H1 (cell line): ENCODE measurements at regions not wholly inside any gene's neighbourhood (a gene's known extent, or its start where the extent isn't known, plus 50 kb on each side); places are given as distances from the start of the nearest gene placed in this dataset.

Source experiments
- CBX8 ChIP-seq: fragments of 300-800, 300-1000 bp; sonication (generic); IDR thresholded peaks from 2 replicates; pipeline ENCODE4 v1.7.1; 2016; ENCODE audit warnings: low read depth, low read length, borderline replicate concordance
- CHD1 ChIP-seq: IDR thresholded peaks from 2 replicates; pipeline ENCODE4 v1.6.1; 2012; ENCODE audit warnings: low read depth, low read length, improper control_type of control experiment
- EP300 ChIP-seq, 2 experiments: IDR thresholded peaks; 1 replicate in 1 of 2; 2 replicates in 1 of 2; pipeline ENCODE4 v1.6.1; 2011 to 2012; ENCODE audit warnings: low read depth in 2 of 2, low read length in 2 of 2, mild to moderate bottlenecking in 2 of 2, borderline replicate concordance in 1 of 2, inconsistent platforms in 1 of 2, moderate library complexity in 1 of 2
- EZH2 ChIP-seq: fragments of 200-600 bp; sonication (generic); IDR thresholded peaks from 2 replicates; pipeline ENCODE4 v1.7.1; 2012; ENCODE audit warnings: low read depth, mild to moderate bottlenecking, moderate library complexity, low read length, inconsistent platforms; ENCODE audit not compliant: severe bottlenecking
- GABPA ChIP-seq: IDR thresholded peaks from 2 replicates; pipeline ENCODE4 v1.6.1; 2011; ENCODE audit warnings: mild to moderate bottlenecking, low read length, moderate library complexity, borderline replicate concordance; ENCODE audit not compliant: insufficient read depth
- POLR2A ChIP-seq, 2 experiments: IDR thresholded peaks; 1 replicate in 1 of 2; 2 replicates in 1 of 2; pipeline ENCODE4 v1.6.1; 2011; ENCODE audit warnings: low read depth in 2 of 2, low read length in 2 of 2, mild to moderate bottlenecking in 2 of 2; ENCODE audit errors: control extremely low read depth in 1 of 2
- POLR2AphosphoS5 ChIP-seq: IDR thresholded peaks from 2 replicates; pipeline ENCODE4 v1.6.1; 2011; ENCODE audit warnings: low read depth, low read length
- SIX5 ChIP-seq: IDR thresholded peaks from 2 replicates; pipeline ENCODE4 v1.6.1; 2011; ENCODE audit warnings: mild to moderate bottlenecking, low read depth, low read length
- USF2 ChIP-seq: IDR thresholded peaks from 2 replicates; pipeline ENCODE4 v1.6.1; 2011; ENCODE audit warnings: low read length, improper control_type of control experiment
- TF ChIP-seq, protein P1 (sequence below), 3 experiments: IDR thresholded peaks; 1 replicate in 2 of 3; 2 replicates in 1 of 3; pipeline versions ENCODE4 v1.5.1 to v1.6.1; 2011; ENCODE audit warnings: low read length in 3 of 3, mild to moderate bottlenecking in 3 of 3, inconsistent platforms in 2 of 3, low read depth in 1 of 3, moderate library complexity in 1 of 3; ENCODE audit not compliant: insufficient read depth in 1 of 3; ENCODE audit errors: control extremely low read depth in 1 of 3
- TF ChIP-seq, protein P2 (sequence below): IDR thresholded peaks from 2 replicates; pipeline ENCODE4 v1.6.1; 2012; ENCODE audit warnings: inconsistent platforms

DNA sequence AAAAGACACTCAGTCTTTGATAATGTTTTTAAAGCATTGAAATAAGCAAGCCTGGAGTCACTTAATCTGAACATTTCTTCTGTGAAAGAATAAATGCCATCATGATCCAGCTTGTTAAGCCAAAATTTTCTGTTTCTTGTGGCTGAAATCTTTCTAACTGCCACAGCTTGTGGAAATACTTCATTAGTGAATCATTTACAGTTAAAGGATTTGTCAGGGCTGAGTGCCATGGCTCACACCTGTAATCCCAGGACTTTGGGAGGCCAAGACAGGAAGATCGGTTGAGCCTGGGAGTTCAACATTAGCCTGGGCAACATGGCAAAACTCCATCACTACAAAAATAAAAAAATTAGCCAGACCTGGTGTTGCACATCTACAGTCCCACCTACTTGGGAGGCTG is 93.3 kb upstream of the PDE5A start:
- TF ChIP-seq, protein P1, sequence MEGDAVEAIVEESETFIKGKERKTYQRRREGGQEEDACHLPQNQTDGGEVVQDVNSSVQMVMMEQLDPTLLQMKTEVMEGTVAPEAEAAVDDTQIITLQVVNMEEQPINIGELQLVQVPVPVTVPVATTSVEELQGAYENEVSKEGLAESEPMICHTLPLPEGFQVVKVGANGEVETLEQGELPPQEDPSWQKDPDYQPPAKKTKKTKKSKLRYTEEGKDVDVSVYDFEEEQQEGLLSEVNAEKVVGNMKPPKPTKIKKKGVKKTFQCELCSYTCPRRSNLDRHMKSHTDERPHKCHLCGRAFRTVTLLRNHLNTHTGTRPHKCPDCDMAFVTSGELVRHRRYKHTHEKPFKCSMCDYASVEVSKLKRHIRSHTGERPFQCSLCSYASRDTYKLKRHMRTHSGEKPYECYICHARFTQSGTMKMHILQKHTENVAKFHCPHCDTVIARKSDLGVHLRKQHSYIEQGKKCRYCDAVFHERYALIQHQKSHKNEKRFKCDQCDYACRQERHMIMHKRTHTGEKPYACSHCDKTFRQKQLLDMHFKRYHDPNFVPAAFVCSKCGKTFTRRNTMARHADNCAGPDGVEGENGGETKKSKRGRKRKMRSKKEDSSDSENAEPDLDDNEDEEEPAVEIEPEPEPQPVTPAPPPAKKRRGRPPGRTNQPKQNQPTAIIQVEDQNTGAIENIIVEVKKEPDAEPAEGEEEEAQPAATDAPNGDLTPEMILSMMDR (IDR thresholded peaks at IDR 0.05; ENCODE audit: control extremely low read depth in 1 of 3, insufficient read depth in 1 of 3, low read depth in 1 of 3, low read length in 3 of 3), result no peak
- TF ChIP-seq EZH2 (no peak), SIX5 (no peak), POLR2AphosphoS5 (no peak), EP300 (IDR thresholded peaks at IDR 0.05; ENCODE audit: borderline replicate concordance in 1 of 2, low read depth in 2 of 2, low read length in 2 of 2) (no peak), CBX8 (no peak), POLR2A (IDR thresholded peaks at IDR 0.05; ENCODE audit: control extremely low read depth in 1 of 2, low read depth in 2 of 2, low read length in 2 of 2) (no peak), CHD1 (no peak), GABPA (no peak), USF2 (no peak)
- TF ChIP-seq, protein P2, sequence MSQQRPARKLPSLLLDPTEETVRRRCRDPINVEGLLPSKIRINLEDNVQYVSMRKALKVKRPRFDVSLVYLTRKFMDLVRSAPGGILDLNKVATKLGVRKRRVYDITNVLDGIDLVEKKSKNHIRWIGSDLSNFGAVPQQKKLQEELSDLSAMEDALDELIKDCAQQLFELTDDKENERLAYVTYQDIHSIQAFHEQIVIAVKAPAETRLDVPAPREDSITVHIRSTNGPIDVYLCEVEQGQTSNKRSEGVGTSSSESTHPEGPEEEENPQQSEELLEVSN, result no peak
